Fibroblast of lung (primary cell): ENCODE measurements at regions not wholly inside any gene's neighbourhood (a gene's known extent, or its start where the extent isn't known, plus 50 kb on each side); places are given as distances from the start of the nearest gene placed in this dataset.

Experiments used
- DNase-seq, 2 donors: peaks; one replicate each; pipeline versions ENCODE4 v3.0.0 to v3.0.0-alpha.2; 2010; ENCODE audit warnings: low read depth in 2 of 2
- H2AFZ ChIP-seq: 2 replicates; pipeline ENCODE4 v1.5.1; 2012; ENCODE audit warnings: low read length, control low read depth, inconsistent platforms
- H3K27ac ChIP-seq: 2 replicates; pipeline ENCODE4 v1.5.1; 2011; ENCODE audit warnings: low read length, control low read depth; ENCODE audit not compliant: insufficient read depth
- H3K27me3 ChIP-seq: 2 replicates; pipeline ENCODE4 v1.5.1; 2011; ENCODE audit warnings: mild to moderate bottlenecking, low read length; ENCODE audit not compliant: control insufficient read depth, insufficient read depth
- H3K36me3 ChIP-seq: 2 replicates; pipeline ENCODE4 v1.5.1; 2011; ENCODE audit warnings: low read length; ENCODE audit not compliant: control insufficient read depth, insufficient read depth
- H3K4me1 ChIP-seq: 2 replicates; pipeline ENCODE4 v1.5.1; 2011; ENCODE audit warnings: low read length; ENCODE audit not compliant: control insufficient read depth, insufficient read depth; ENCODE audit errors: extremely low read depth
- H3K4me2 ChIP-seq: 2 replicates; pipeline ENCODE4 v1.5.1; 2011; ENCODE audit warnings: low read length, control low read depth; ENCODE audit not compliant: insufficient read depth; ENCODE audit errors: extremely low read depth
- H3K4me3 ChIP-seq, 4 experiments: fragments of 200-600 bp in 1 of 4; sonication (generic) in 1 of 4; replicated peaks in 1 of 4; 2 replicates each; pipeline ENCODE4 v1.5.1; 2011 to 2016; ENCODE audit warnings: low read length in 4 of 4, low read depth in 3 of 4, mild to moderate bottlenecking in 3 of 4, control low read depth in 2 of 4, inconsistent platforms in 1 of 4, mixed read lengths in 1 of 4; ENCODE audit not compliant: insufficient read depth in 1 of 4; ENCODE audit errors: control extremely low read depth in 1 of 4
- H3K79me2 ChIP-seq: 2 replicates; pipeline ENCODE4 v1.5.1; 2012; ENCODE audit warnings: mild to moderate bottlenecking, low read length, inconsistent platforms; ENCODE audit not compliant: control insufficient read depth, insufficient read depth
- H3K9ac ChIP-seq: 2 replicates; pipeline ENCODE4 v1.5.1; 2011; ENCODE audit warnings: mild to moderate bottlenecking, low read length, control low read depth; ENCODE audit not compliant: insufficient read depth
- H3K9me3 ChIP-seq: 2 replicates; pipeline ENCODE4 v1.5.1; 2012; ENCODE audit warnings: low read depth, low read length; ENCODE audit not compliant: control insufficient read depth, insufficient read depth
- H4K20me1 ChIP-seq: 2 replicates; pipeline ENCODE4 v1.5.1; 2011; ENCODE audit warnings: low read length; ENCODE audit not compliant: control insufficient read depth, insufficient read depth; ENCODE audit errors: extremely low read depth
- CTCF ChIP-seq, 2 donors: IDR thresholded peaks in 1 of 2; conservative IDR thresholded peaks in 1 of 2; 1 replicate in 1 of 2; 2 replicates in 1 of 2; pipeline ENCODE4 v1.5.1; 2011 to 2012; ENCODE audit warnings: low read length in 2 of 2, control low read depth in 1 of 2, inconsistent platforms in 1 of 2, low read depth in 1 of 2, mild to moderate bottlenecking in 1 of 2
- EZH2 ChIP-seq: IDR thresholded peaks from 2 replicates; pipeline ENCODE4 v1.5.1; 2012; ENCODE audit warnings: low read length, control low read depth, mild to moderate bottlenecking; ENCODE audit errors: missing control alignments

DNA sequence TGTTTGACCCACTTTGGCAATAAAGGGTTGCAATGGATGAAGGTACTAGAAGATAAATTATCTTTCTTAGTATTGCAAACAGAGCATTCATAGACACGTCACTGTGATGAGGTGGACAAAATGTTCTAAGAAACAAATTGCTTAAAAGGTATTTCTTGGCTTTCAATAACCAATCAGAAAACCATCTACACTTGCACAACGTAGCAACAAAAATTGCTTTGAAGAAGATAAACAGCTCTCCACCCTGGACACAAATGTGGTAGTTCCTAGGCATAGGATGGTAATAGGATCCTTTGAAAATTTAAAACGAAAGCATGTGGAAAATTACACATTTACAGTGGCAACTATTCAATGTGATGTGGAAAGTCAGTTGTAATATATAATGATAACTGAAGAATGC is 439.9 kb upstream of the ETAA1 start:
- TF ChIP-seq CTCF (conservative IDR thresholded peaks at IDR 0.05 in 1 of 2, IDR thresholded peaks at IDR 0.05 in 1 of 2; ENCODE audit: low read depth in 1 of 2, low read length in 2 of 2) (no peak), EZH2 (no peak)
- Histone ChIP-seq H3K79me2 (no peaks in the 10 kb centered on the region), H3K9ac (no peak overlapping the region), H3K27me3 (no peaks in the 10 kb centered on the region), H3K4me1 (no peaks in the 10 kb centered on the region), H3K27ac (no peak overlapping the region), H3K36me3 (no peaks in the 10 kb centered on the region), H4K20me1 (no peaks in the 10 kb centered on the region), H3K4me2 (no peak overlapping the region), H3K4me3 (no peak overlapping the region), H2AFZ (no peak overlapping the region), H3K9me3 (no peaks in the 10 kb centered on the region)
- peak in 1 of 2 donors; percentile 74 for DNase-seq

DNA sequence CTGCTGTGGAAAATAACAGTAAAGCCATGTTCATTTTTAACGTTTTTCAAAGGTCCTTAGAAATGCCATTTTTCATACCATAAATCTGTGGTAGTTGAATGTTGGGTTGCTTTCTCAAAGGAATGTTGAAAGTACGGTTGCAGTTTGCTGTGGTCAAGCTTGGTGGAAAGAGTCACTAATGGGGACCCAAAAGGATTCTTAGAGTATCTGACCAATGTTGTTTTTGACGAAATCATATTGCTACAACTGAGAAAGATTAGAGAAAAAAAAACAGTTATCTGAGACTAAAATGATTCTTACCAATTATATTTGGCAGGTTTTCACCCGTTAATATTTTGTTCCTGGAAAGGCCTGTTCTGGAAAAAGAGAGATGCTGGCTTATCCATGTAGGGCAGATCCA is 439.5 kb upstream of the ETAA1 start:
- no peaks in the 10 kb centered on the region for H3K27me3 ChIP-seq
- no peak overlapping the region for H3K27ac ChIP-seq
- no peak overlapping the region for H3K4me2 ChIP-seq
- DNase-seq = no peak
- H3K9ac ChIP-seq = no peak overlapping the region
- TF ChIP-seq CTCF (conservative IDR thresholded peaks at IDR 0.05 in 1 of 2, IDR thresholded peaks at IDR 0.05 in 1 of 2; ENCODE audit: low read depth in 1 of 2, low read length in 2 of 2) (no peak), EZH2 (no peak)
- H3K4me3 ChIP-seq = no peak overlapping the region
- no peaks in the 10 kb centered on the region for H3K79me2 ChIP-seq
- H2AFZ ChIP-seq = no peak overlapping the region
- no peaks in the 10 kb centered on the region for H3K36me3 ChIP-seq
- H4K20me1 ChIP-seq = no peaks in the 10 kb centered on the region
- H3K9me3 ChIP-seq = no peaks in the 10 kb centered on the region
- H3K4me1 ChIP-seq = no peaks in the 10 kb centered on the region

DNA sequence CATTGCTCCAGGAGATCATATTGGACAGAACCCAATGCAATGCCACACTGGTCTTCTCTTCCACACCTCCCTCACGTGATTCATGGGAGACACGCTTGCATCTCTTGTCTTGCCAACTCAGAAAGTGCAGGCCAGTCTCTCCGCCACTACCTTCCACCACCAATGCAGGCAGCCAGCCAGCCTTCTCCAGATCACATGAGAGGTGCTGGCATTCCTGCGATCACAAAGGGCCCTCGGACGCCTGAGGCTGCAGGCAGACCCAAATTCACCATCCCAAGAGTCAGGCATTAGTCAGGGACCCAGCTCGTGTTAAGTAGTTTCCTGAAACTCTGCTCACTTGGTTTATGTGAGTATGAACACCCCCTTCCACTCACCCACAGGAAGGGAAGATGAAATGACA is 437.0 kb upstream of the ETAA1 start:
- no peaks in the 10 kb centered on the region for H4K20me1 ChIP-seq
- TF ChIP-seq CTCF (conservative IDR thresholded peaks at IDR 0.05 in 1 of 2, IDR thresholded peaks at IDR 0.05 in 1 of 2; ENCODE audit: low read depth in 1 of 2, low read length in 2 of 2) (no peak), EZH2 (no peak)
- no peak overlapping the region for H2AFZ ChIP-seq
- H3K27ac ChIP-seq = no peak overlapping the region
- no peak overlapping the region for H3K9ac ChIP-seq
- H3K79me2 ChIP-seq = no peaks in the 10 kb centered on the region
- no peaks in the 10 kb centered on the region for H3K9me3 ChIP-seq
- no peaks in the 10 kb centered on the region for H3K27me3 ChIP-seq
- H3K4me1 ChIP-seq = no peaks in the 10 kb centered on the region
- H3K4me3 ChIP-seq = no peak overlapping the region
- H3K4me2 ChIP-seq = no peak overlapping the region
- no peaks in the 10 kb centered on the region for H3K36me3 ChIP-seq
- no peak for DNase-seq
